ENCODE measurements at regions not wholly inside any gene's neighbourhood (a gene's known extent, or its start where the extent isn't known, plus 50 kb on each side); places are given as distances from the start of the nearest gene placed in this dataset.

DNA sequence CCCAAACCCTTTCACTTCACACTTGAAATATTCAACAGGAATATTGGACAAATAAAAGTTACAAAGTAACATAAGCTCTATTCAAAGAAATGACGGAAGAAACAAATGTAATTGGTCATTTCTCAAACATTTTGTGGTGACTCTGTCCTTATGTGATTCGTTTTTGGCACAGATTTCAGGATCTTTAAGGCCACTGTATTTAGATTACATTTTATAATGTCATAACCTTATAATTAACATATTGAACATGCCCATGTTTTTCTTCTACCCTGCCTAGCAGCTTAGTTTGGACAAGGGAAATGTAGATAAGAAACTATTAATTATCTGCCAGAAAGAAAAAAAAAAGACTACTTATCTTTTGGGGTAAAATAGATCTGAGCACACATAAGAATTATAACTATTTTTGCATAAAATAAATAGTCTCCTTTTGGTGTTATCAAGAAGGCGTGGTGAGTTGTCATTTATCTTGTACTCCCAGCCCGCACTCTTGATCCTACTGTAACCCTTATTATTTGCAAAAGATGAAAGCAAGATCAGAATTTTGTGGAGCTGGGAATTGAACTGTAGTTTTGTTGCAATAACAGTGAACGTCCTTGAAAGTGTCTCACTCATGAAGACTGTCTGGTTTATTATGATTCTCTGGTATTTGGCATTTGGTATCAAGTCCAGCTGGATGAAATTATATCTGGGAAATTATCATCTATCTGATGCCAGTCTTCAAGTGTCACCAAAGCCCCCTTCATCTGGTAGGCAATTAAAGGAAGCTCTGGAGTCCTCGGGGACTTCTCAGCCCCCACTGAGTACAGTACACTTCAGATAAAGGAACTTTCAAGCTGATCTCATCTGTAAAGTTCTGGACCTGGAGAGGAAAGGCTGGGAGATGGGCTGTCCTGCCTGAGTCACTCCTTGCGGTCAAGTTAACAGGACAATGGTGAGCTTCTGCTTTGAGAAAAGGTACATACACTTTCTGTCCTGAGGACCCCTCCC, 175.7 kb upstream of the INHBA start:
- intact Hi-C loops (cut with DNase I): no loop called here
- Histone ChIP-seq H3K4me1 (peaks cover 25% of the 10 kb centered on the region), H3K27me3 (no peaks in the 10 kb centered on the region), H3K9me3 (no peaks in the 10 kb centered on the region), H3K36me3 (no peaks in the 10 kb centered on the region), H3K4me3 (no peak overlapping the region), H3K27ac (no peak overlapping the region)
- TF ChIP-seq, protein P1, sequence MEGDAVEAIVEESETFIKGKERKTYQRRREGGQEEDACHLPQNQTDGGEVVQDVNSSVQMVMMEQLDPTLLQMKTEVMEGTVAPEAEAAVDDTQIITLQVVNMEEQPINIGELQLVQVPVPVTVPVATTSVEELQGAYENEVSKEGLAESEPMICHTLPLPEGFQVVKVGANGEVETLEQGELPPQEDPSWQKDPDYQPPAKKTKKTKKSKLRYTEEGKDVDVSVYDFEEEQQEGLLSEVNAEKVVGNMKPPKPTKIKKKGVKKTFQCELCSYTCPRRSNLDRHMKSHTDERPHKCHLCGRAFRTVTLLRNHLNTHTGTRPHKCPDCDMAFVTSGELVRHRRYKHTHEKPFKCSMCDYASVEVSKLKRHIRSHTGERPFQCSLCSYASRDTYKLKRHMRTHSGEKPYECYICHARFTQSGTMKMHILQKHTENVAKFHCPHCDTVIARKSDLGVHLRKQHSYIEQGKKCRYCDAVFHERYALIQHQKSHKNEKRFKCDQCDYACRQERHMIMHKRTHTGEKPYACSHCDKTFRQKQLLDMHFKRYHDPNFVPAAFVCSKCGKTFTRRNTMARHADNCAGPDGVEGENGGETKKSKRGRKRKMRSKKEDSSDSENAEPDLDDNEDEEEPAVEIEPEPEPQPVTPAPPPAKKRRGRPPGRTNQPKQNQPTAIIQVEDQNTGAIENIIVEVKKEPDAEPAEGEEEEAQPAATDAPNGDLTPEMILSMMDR (IDR thresholded peaks at IDR 0.05): no peak
- DNase-seq (no peak), ATAC-seq (no peak)

DNA sequence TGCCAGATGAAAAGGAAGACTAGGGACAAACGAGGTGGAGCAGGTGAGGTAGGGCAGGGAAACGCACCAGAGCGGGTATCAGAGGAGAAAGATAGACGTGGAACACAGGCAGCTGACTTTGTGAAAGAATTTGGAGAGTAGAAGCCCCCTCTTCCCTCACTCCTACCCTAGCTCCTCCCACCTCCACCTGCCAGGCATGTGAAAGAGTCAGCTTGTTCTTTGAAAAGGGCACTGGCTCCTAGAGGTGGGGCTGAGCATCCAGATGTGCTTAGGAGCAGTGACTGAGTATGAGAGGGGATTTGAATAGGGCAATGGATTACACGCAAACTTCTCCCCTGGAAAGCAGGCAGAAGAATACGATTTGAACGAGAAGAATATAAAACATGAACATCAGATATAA, 174.2 kb upstream of the INHBA start:
- no peaks in the 10 kb centered on the region for H3K36me3 ChIP-seq
- intact Hi-C loops (cut with DNase I): no loop called here
- no peaks in the 10 kb centered on the region for H3K27me3 ChIP-seq
- H3K4me1 ChIP-seq: peaks cover 22% of the 10 kb centered on the region
- no peaks in the 10 kb centered on the region for H3K9me3 ChIP-seq
- H3K4me3 ChIP-seq: no peak overlapping the region
- ATAC-seq (no peak), DNase-seq (no peak)
- H3K27ac ChIP-seq: no peak overlapping the region
- TF ChIP-seq, protein P1 (IDR thresholded peaks at IDR 0.05): no peak

DNA sequence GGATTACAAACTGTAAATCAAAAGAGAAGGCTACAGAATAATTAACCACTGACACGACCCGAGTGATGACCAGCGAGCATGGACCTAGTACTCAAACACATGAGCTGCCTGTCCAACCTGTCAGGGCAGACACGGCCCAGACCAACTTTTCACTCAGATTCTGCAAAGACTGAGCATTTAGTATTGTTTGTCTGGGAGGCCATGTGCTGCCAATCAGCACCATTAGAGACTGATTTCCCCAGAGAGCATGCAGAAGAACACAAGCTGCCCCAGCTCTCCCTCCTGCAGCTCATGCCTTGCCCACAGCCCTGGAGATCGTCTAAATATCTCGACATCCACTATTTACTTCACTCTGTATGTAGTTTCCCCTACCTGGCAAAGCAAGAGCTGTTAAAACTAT, 172.6 kb upstream of the INHBA start:
- TF ChIP-seq, protein P1 (IDR thresholded peaks at IDR 0.05): no peak

DNA sequence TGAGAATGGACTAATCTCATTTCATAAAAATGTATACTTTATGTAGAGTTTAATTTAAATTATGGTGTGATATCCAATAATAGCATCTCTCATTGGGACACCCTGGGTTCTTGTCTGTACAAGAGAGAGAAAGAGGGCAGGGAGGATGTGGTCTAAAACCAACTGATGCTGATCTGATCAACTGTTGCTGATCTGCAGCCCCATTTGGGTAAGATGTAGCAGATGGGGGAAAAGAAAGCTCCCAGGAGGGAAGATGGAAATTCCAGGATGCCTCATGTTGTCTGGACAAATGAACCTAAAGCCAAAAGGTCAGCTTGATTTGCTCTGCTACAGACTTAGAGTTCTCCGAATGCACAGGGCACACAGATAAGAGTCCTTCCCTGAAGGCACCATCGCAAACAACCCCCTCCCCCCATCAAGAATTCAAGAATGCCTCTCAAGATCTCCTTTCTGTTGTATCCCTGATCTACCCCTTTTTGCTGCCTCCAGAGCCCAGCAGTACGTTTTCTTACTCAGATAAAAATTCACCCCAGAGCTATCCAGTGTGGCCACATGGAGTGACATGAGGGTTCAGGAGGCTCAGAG, 171.4 kb upstream of the INHBA start:
- Histone ChIP-seq H3K4me3 (no peak overlapping the region), H3K27me3 (no peaks in the 10 kb centered on the region), H3K27ac (no peak overlapping the region), H3K36me3 (no peaks in the 10 kb centered on the region), H3K4me1 (peaks cover 14% of the 10 kb centered on the region), H3K9me3 (no peaks in the 10 kb centered on the region)
- TF ChIP-seq, protein P1 (IDR thresholded peaks at IDR 0.05): no peak
- no peak for ATAC-seq
- intact Hi-C loops (cut with DNase I): no loop called here
- DNase-seq: no peak

More for the DNA sequence above, 172.6 kb upstream of the INHBA start:
- no peak overlapping the region for H3K27ac ChIP-seq
- H3K4me3 ChIP-seq: no peak overlapping the region
- ATAC-seq (no peak), DNase-seq (no peak)
- no peaks in the 10 kb centered on the region for H3K27me3 ChIP-seq
- H3K36me3 ChIP-seq: no peaks in the 10 kb centered on the region
- H3K4me1 ChIP-seq: peaks cover 15% of the 10 kb centered on the region
- intact Hi-C loops (cut with DNase I): no loop called here
- H3K9me3 ChIP-seq: no peaks in the 10 kb centered on the region

DNA sequence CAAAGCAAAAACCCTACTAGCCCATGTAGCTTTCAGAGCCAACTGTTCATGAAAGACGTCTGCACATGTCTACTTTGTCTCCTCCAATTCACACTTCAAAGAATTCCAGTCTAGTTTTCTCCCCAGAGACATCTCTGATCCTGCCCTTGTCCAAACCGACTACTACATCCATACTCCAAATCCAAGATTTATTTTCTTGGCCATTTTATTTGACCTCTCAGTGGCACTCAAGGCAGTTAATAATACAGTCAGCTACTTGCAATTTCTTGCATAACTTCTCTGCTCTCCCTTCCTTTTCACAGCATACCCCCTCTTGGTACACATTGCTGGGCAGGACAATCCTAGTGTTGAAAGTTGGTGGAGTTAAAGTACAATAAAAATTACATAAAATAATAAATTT, 170.9 kb upstream of the INHBA start:
- TF ChIP-seq, protein P1 (IDR thresholded peaks at IDR 0.05): no peak

More for the DNA sequence above, 170.9 kb upstream of the INHBA start:
- H3K9me3 ChIP-seq: no peaks in the 10 kb centered on the region
- H3K4me1 ChIP-seq: peaks cover 11% of the 10 kb centered on the region
- DNase-seq (no peak), ATAC-seq (no peak)
- no peaks in the 10 kb centered on the region for H3K36me3 ChIP-seq
- H3K4me3 ChIP-seq: no peak overlapping the region
- no peak overlapping the region for H3K27ac ChIP-seq
- intact Hi-C loops (cut with DNase I): no loop called here
- H3K27me3 ChIP-seq: no peaks in the 10 kb centered on the region

Measured in upper lobe of right lung (tissue), 1 donor.